ENCODE measurements at regions not wholly inside any gene's neighbourhood (a gene's known extent, or its start where the extent isn't known, plus 50 kb on each side); places are given as distances from the start of the nearest gene placed in this dataset.

- DNase-seq (ENCODE audit: low read depth in 2 of 2) = no peak
- Histone ChIP-seq H3K36me3 (ENCODE audit: control insufficient read depth, insufficient read depth, low read length) (no peaks in the 10 kb centered on the region), H3K9me3 (ENCODE audit: control insufficient read depth, insufficient read depth, low read depth, low read length) (no peaks in the 10 kb centered on the region), H3K27me3 (ENCODE audit: control insufficient read depth, insufficient read depth, low read length) (no peaks in the 10 kb centered on the region), H3K4me3 (replicated peaks in 1 of 4; ENCODE audit: control extremely low read depth in 1 of 4, insufficient read depth in 1 of 4, low read depth in 3 of 4, low read length in 4 of 4) (no peak overlapping the region), H3K9ac (ENCODE audit: insufficient read depth, low read length) (no peak overlapping the region), H3K4me1 (ENCODE audit: control insufficient read depth, extremely low read depth, insufficient read depth, low read length) (no peaks in the 10 kb centered on the region), H3K27ac (ENCODE audit: insufficient read depth, low read length) (no peak overlapping the region), H3K79me2 (ENCODE audit: control insufficient read depth, insufficient read depth, low read length) (no peaks in the 10 kb centered on the region), H3K4me2 (ENCODE audit: extremely low read depth, insufficient read depth, low read length) (no peak overlapping the region), H2AFZ (ENCODE audit: low read length) (no peak overlapping the region), H4K20me1 (ENCODE audit: control insufficient read depth, extremely low read depth, insufficient read depth, low read length) (no peaks in the 10 kb centered on the region)
- TF ChIP-seq EZH2 (IDR thresholded peaks at IDR 0.05; ENCODE audit: low read length, missing control alignments) (no peak), CTCF (conservative IDR thresholded peaks at IDR 0.05 in 1 of 2, IDR thresholded peaks at IDR 0.05 in 1 of 2; ENCODE audit: low read depth in 1 of 2, low read length in 2 of 2) (no peak)
Measured at GRCh38 chr6:134702279-134702678, 247.6 kb downstream of the ALDH8A1 start.

GRCh38 chr6:134701301-134701700 lies 248.6 kb downstream of the ALDH8A1 start:
- H3K9ac ChIP-seq (ENCODE audit: insufficient read depth, low read length) = no peak overlapping the region
- H3K27me3 ChIP-seq (ENCODE audit: control insufficient read depth, insufficient read depth, low read length) = no peaks in the 10 kb centered on the region

GRCh38 chr6:134698228-134698627 lies 251.7 kb downstream of the ALDH8A1 start:
- TF ChIP-seq EZH2 (IDR thresholded peaks at IDR 0.05; ENCODE audit: low read length, missing control alignments) (no peak), CTCF (conservative IDR thresholded peaks at IDR 0.05 in 1 of 2, IDR thresholded peaks at IDR 0.05 in 1 of 2; ENCODE audit: low read depth in 1 of 2, low read length in 2 of 2) (no peak)
- H3K9me3 ChIP-seq (ENCODE audit: control insufficient read depth, insufficient read depth, low read depth, low read length) = no peaks in the 10 kb centered on the region
- no peaks in the 10 kb centered on the region for H3K27me3 ChIP-seq (ENCODE audit: control insufficient read depth, insufficient read depth, low read length)
- no peak overlapping the region for H3K27ac ChIP-seq (ENCODE audit: insufficient read depth, low read length)
- no peaks in the 10 kb centered on the region for H3K79me2 ChIP-seq (ENCODE audit: control insufficient read depth, insufficient read depth, low read length)
- no peak overlapping the region for H3K4me3 ChIP-seq (replicated peaks in 1 of 4; ENCODE audit: control extremely low read depth in 1 of 4, insufficient read depth in 1 of 4, low read depth in 3 of 4, low read length in 4 of 4)
- peak in 1 of 2 donors; percentile 82 for DNase-seq (ENCODE audit: low read depth in 2 of 2)
- no peaks in the 10 kb centered on the region for H3K36me3 ChIP-seq (ENCODE audit: control insufficient read depth, insufficient read depth, low read length)
- H3K4me1 ChIP-seq (ENCODE audit: control insufficient read depth, extremely low read depth, insufficient read depth, low read length) = no peaks in the 10 kb centered on the region
- H4K20me1 ChIP-seq (ENCODE audit: control insufficient read depth, extremely low read depth, insufficient read depth, low read length) = no peaks in the 10 kb centered on the region
- H2AFZ ChIP-seq (ENCODE audit: low read length) = no peak overlapping the region
- no peak overlapping the region for H3K9ac ChIP-seq (ENCODE audit: insufficient read depth, low read length)
- no peak overlapping the region for H3K4me2 ChIP-seq (ENCODE audit: extremely low read depth, insufficient read depth, low read length)

More at GRCh38 chr6:134701301-134701700, 248.6 kb downstream of the ALDH8A1 start:
- Histone ChIP-seq H3K9me3 (ENCODE audit: control insufficient read depth, insufficient read depth, low read depth, low read length) (no peaks in the 10 kb centered on the region), H3K4me3 (replicated peaks in 1 of 4; ENCODE audit: control extremely low read depth in 1 of 4, insufficient read depth in 1 of 4, low read depth in 3 of 4, low read length in 4 of 4) (no peak overlapping the region), H2AFZ (ENCODE audit: low read length) (no peak overlapping the region), H3K27ac (ENCODE audit: insufficient read depth, low read length) (no peak overlapping the region), H3K4me2 (ENCODE audit: extremely low read depth, insufficient read depth, low read length) (no peak overlapping the region), H3K79me2 (ENCODE audit: control insufficient read depth, insufficient read depth, low read length) (no peaks in the 10 kb centered on the region), H4K20me1 (ENCODE audit: control insufficient read depth, extremely low read depth, insufficient read depth, low read length) (no peaks in the 10 kb centered on the region), H3K4me1 (ENCODE audit: control insufficient read depth, extremely low read depth, insufficient read depth, low read length) (no peaks in the 10 kb centered on the region), H3K36me3 (ENCODE audit: control insufficient read depth, insufficient read depth, low read length) (no peaks in the 10 kb centered on the region)
- no peak for TF ChIP-seq EZH2 (IDR thresholded peaks at IDR 0.05; ENCODE audit: low read length, missing control alignments)
- no peak for TF ChIP-seq CTCF (conservative IDR thresholded peaks at IDR 0.05 in 1 of 2, IDR thresholded peaks at IDR 0.05 in 1 of 2; ENCODE audit: low read depth in 1 of 2, low read length in 2 of 2)
- DNase-seq (ENCODE audit: low read depth in 2 of 2) = no peak
